ENCODE measurements at regions not wholly inside any gene's neighbourhood (a gene's known extent, or its start where the extent isn't known, plus 50 kb on each side); places are given as distances from the start of the nearest gene placed in this dataset.
"Not testable (repeated sequence)": the region's sequence is repeated elsewhere in the genome, so short reads cannot be mapped to it uniquely, and the experiment has no call there.

GRCh38 chr6:112478036-112478435 is 130.9 kb downstream of the RFPL4B start:
- Mint-ChIP-seq H3K4me1 (peaks cover 6% of the 10 kb centered on the region), H3K27me3 (no peaks in the 10 kb centered on the region), H3K4me3 (no peak overlapping the region), H3K9me3 (peaks cover 0 to 13% of the 10 kb centered on the region in 2 donors), H3K27ac (no peak overlapping the region)
- no peak for ATAC-seq
- DNase-seq = no peak

GRCh38 chr6:112479975-112480374 is 132.8 kb downstream of the RFPL4B start:
- peaks cover 0 to 13% of the 10 kb centered on the region in 2 donors for H3K9me3 Mint-ChIP-seq
- ATAC-seq = not testable (repeated sequence)

GRCh38 chr6:112480553-112480952 is 133.4 kb downstream of the RFPL4B start:
- DNase-seq (no peak), ATAC-seq (no peak)
- H3K4me3 Mint-ChIP-seq = no peak overlapping the region
- no peaks in the 10 kb centered on the region for H3K27me3 Mint-ChIP-seq
- peaks cover 6% of the 10 kb centered on the region for H3K4me1 Mint-ChIP-seq
- H3K9me3 Mint-ChIP-seq = peaks cover 0 to 13% of the 10 kb centered on the region in 2 donors
- H3K27ac Mint-ChIP-seq = peak overlapping the region in 1 of 2 donors; percentile 8

More at GRCh38 chr6:112479975-112480374, 132.8 kb downstream of the RFPL4B start:
- H3K27ac Mint-ChIP-seq, H3K27me3 Mint-ChIP-seq, H3K4me3 Mint-ChIP-seq, H3K4me1 Mint-ChIP-seq, DNase-seq: not testable (repeated sequence)

- Mint-ChIP-seq H3K27ac (no peak overlapping the region), H3K4me1 (peaks cover 6% of the 10 kb centered on the region), H3K4me3 (no peak overlapping the region), H3K9me3 (peaks cover 0 to 13% of the 10 kb centered on the region in 2 donors), H3K27me3 (no peaks in the 10 kb centered on the region)
- DNase-seq (no peak), ATAC-seq (no peak)
These were observed 134.1 kb downstream of the RFPL4B start for GRCh38 chr6:112481211-112481610.

GRCh38 chr6:112482373-112482772 is 135.2 kb downstream of the RFPL4B start:
- Mint-ChIP-seq H3K27me3 (no peaks in the 10 kb centered on the region), H3K4me3 (no peak overlapping the region), H3K9me3 (peaks cover 0 to 9% of the 10 kb centered on the region in 2 donors), H3K27ac (no peak overlapping the region), H3K4me1 (peaks cover 6% of the 10 kb centered on the region)
- no peak for ATAC-seq
- no peak for DNase-seq

- Mint-ChIP-seq H3K27ac (no peak overlapping the region), H3K27me3 (no peaks in the 10 kb centered on the region), H3K9me3 (peaks cover 0 to 3% of the 10 kb centered on the region in 2 donors), H3K4me1 (no peaks in the 10 kb centered on the region), H3K4me3 (no peak overlapping the region)
- no peak for ATAC-seq
- DNase-seq = no peak
These were observed 138.1 kb downstream of the RFPL4B start for GRCh38 chr6:112485120-112485826.

- Mint-ChIP-seq H3K4me3 (no peak overlapping the region), H3K9me3 (no peaks in the 10 kb centered on the region), H3K4me1 (no peaks in the 10 kb centered on the region), H3K27ac (no peak overlapping the region), H3K27me3 (no peaks in the 10 kb centered on the region)
- DNase-seq (no peak), ATAC-seq (no peak)
These were observed 138.7 kb downstream of the RFPL4B start for GRCh38 chr6:112485827-112486212.

GRCh38 chr6:112486454-112486853 is 139.3 kb downstream of the RFPL4B start:
- Mint-ChIP-seq H3K9me3 (no peaks in the 10 kb centered on the region), H3K4me1 (no peaks in the 10 kb centered on the region), H3K27me3 (no peaks in the 10 kb centered on the region), H3K4me3 (no peak overlapping the region), H3K27ac (no peak overlapping the region)
- DNase-seq (no peak), ATAC-seq (no peak)

GRCh38 chr6:112488238-112488637 is 141.1 kb downstream of the RFPL4B start:
- H3K4me3 Mint-ChIP-seq = no peak overlapping the region
- no peaks in the 10 kb centered on the region for H3K9me3 Mint-ChIP-seq
- H3K27me3 Mint-ChIP-seq = no peaks in the 10 kb centered on the region
- H3K4me1 Mint-ChIP-seq = no peaks in the 10 kb centered on the region
- no peak for DNase-seq
- H3K27ac Mint-ChIP-seq = no peak overlapping the region
- no peak for ATAC-seq

GRCh38 chr6:112501705-112502104 is 154.6 kb downstream of the RFPL4B start:
- no peak for ATAC-seq
- Mint-ChIP-seq H3K4me3 (no peak overlapping the region), H3K27ac (no peak overlapping the region), H3K9me3 (no peaks in the 10 kb centered on the region), H3K27me3 (no peaks in the 10 kb centered on the region), H3K4me1 (no peaks in the 10 kb centered on the region)
- DNase-seq = no peak

GRCh38 chr6:112502351-112503090 is 155.4 kb downstream of the RFPL4B start:
- Mint-ChIP-seq H3K27me3 (no peaks in the 10 kb centered on the region), H3K27ac (no peak overlapping the region), H3K9me3 (no peaks in the 10 kb centered on the region), H3K4me1 (no peaks in the 10 kb centered on the region), H3K4me3 (no peak overlapping the region)
- DNase-seq (no peak), ATAC-seq (no peak)

GRCh38 chr6:112503091-112503596 is 156.0 kb downstream of the RFPL4B start:
- H3K9me3 Mint-ChIP-seq = no peaks in the 10 kb centered on the region
- no peak overlapping the region for H3K27ac Mint-ChIP-seq
- H3K4me1 Mint-ChIP-seq = no peaks in the 10 kb centered on the region
- no peaks in the 10 kb centered on the region for H3K27me3 Mint-ChIP-seq
- DNase-seq (no peak), ATAC-seq (no peak)
- no peak overlapping the region for H3K4me3 Mint-ChIP-seq

- Mint-ChIP-seq H3K27ac (no peak overlapping the region), H3K9me3 (no peaks in the 10 kb centered on the region), H3K27me3 (no peaks in the 10 kb centered on the region), H3K4me1 (no peaks in the 10 kb centered on the region), H3K4me3 (no peak overlapping the region)
- DNase-seq (no peak), ATAC-seq (no peak)
These were observed 157.5 kb downstream of the RFPL4B start for GRCh38 chr6:112504621-112505020.

- no peak overlapping the region for H3K4me3 Mint-ChIP-seq
- H3K9me3 Mint-ChIP-seq = peaks cover 0 to 5% of the 10 kb centered on the region in 2 donors
- no peak for DNase-seq
- ATAC-seq = no peak
- no peaks in the 10 kb centered on the region for H3K4me1 Mint-ChIP-seq
- no peaks in the 10 kb centered on the region for H3K27me3 Mint-ChIP-seq
- H3K27ac Mint-ChIP-seq = no peak overlapping the region
These were observed 164.3 kb downstream of the RFPL4B start for GRCh38 chr6:112511441-112511840.

- H3K27me3 Mint-ChIP-seq = no peaks in the 10 kb centered on the region
- peaks cover 0 to 5% of the 10 kb centered on the region in 2 donors for H3K9me3 Mint-ChIP-seq
- no peak overlapping the region for H3K4me3 Mint-ChIP-seq
- no peak for DNase-seq
- H3K27ac Mint-ChIP-seq = no peak overlapping the region
- H3K4me1 Mint-ChIP-seq = no peaks in the 10 kb centered on the region
- no peak for ATAC-seq
These were observed 166.0 kb downstream of the RFPL4B start for GRCh38 chr6:112513175-112513574.

GRCh38 chr6:112522587-112522986 is 175.5 kb downstream of the RFPL4B start:
- ATAC-seq = no peak
- Mint-ChIP-seq H3K4me1 (no peaks in the 10 kb centered on the region), H3K27me3 (no peaks in the 10 kb centered on the region), H3K4me3 (no peak overlapping the region), H3K9me3 (no peaks in the 10 kb centered on the region), H3K27ac (no peak overlapping the region)
- DNase-seq = no peak

Data from stimulated activated naive CD8-positive, alpha-beta T cell treated with anti-CD3 and anti-CD28 coated beads, Interleukin-15, amount 100 ng/mL, for 72 hours (primary cell).